H9 (cell line): ENCODE measurements at regions not wholly inside any gene's neighbourhood (a gene's known extent, or its start where the extent isn't known, plus 50 kb on each side); places are given as distances from the start of the nearest gene placed in this dataset.

Experiments used
- DNase-seq: peaks from one replicate; pipeline ENCODE4 v3.0.0-alpha.2; 2017
- H2AFZ ChIP-seq: one replicate; pipeline ENCODE4 v1.6.1; 2013; ENCODE audit warnings: mild to moderate bottlenecking, low read length, control low read depth, moderate library complexity
- H2AK5ac ChIP-seq: 2 replicates; pipeline ENCODE4 v1.6.1; 2013; ENCODE audit warnings: low read length, control low read depth, mixed read lengths; ENCODE audit not compliant: insufficient read length
- H2BK120ac ChIP-seq: one replicate; pipeline ENCODE4 v1.6.1; 2013; ENCODE audit warnings: low read depth, mild to moderate bottlenecking, low read length, control low read depth, inconsistent platforms; ENCODE audit not compliant: poor library complexity, severe bottlenecking
- H2BK12ac ChIP-seq: 2 replicates; pipeline ENCODE4 v1.6.1; 2013; ENCODE audit warnings: low read length, control low read depth, mixed read lengths, low read depth; ENCODE audit not compliant: insufficient read length
- H2BK15ac ChIP-seq: 2 replicates; pipeline ENCODE4 v1.6.1; 2013; ENCODE audit warnings: low read depth, low read length, control low read depth
- H2BK20ac ChIP-seq: one replicate; pipeline ENCODE4 v1.6.1; 2013; ENCODE audit warnings: low read depth, mild to moderate bottlenecking, low read length, control low read depth, inconsistent platforms; ENCODE audit not compliant: poor library complexity, severe bottlenecking
- H2BK5ac ChIP-seq: 2 replicates; pipeline ENCODE4 v1.6.1; 2013; ENCODE audit warnings: low read length, control low read depth, mixed read lengths; ENCODE audit not compliant: insufficient read length
- H3K14ac ChIP-seq: 2 replicates; pipeline ENCODE4 v1.6.1; 2013; ENCODE audit warnings: low read length, control low read depth; ENCODE audit not compliant: insufficient read depth
- H3K18ac ChIP-seq: 2 replicates; pipeline ENCODE4 v1.6.1; 2013; ENCODE audit warnings: low read depth, mild to moderate bottlenecking, mixed read lengths, low read length, control low read depth; ENCODE audit not compliant: insufficient read length
- H3K23ac ChIP-seq: 2 replicates; pipeline ENCODE4 v1.6.1; 2013; ENCODE audit warnings: low read length, control low read depth, mixed read lengths, low read depth; ENCODE audit not compliant: insufficient read length
- H3K23me2 ChIP-seq: 2 replicates; pipeline ENCODE4 v1.6.1; 2013; ENCODE audit warnings: low read depth, mild to moderate bottlenecking, mixed read lengths, low read length, control low read depth; ENCODE audit not compliant: insufficient read length, poor library complexity, severe bottlenecking
- H3K27ac ChIP-seq: 2 replicates; pipeline ENCODE4 v1.5.1; 2013; ENCODE audit warnings: low read length, control low read depth, mixed read lengths, low read depth; ENCODE audit not compliant: insufficient read length
- H3K27me3 ChIP-seq: 2 replicates; pipeline ENCODE4 v1.6.1; 2013; ENCODE audit warnings: low read length, control low read depth, inconsistent platforms; ENCODE audit not compliant: insufficient read depth
- H3K4ac ChIP-seq: 2 replicates; pipeline ENCODE4 v1.6.1; 2013; ENCODE audit warnings: low read depth, mild to moderate bottlenecking, control low read depth, inconsistent platforms, low read length, moderate library complexity
- H3K4me1 ChIP-seq: 2 replicates; pipeline ENCODE4 v1.6.1; 2013; ENCODE audit warnings: low read length, control low read depth, inconsistent platforms; ENCODE audit not compliant: insufficient read depth
- H3K4me2 ChIP-seq: 2 replicates; pipeline ENCODE4 v1.6.1; 2013; ENCODE audit warnings: low read length, control low read depth, mixed read lengths; ENCODE audit not compliant: insufficient read length, insufficient read depth
- H3K56ac ChIP-seq: 2 replicates; pipeline ENCODE4 v1.6.1; 2013; ENCODE audit warnings: low read depth, mild to moderate bottlenecking, mixed read lengths, low read length, control low read depth; ENCODE audit not compliant: insufficient read length
- H3K79me1 ChIP-seq: 2 replicates; pipeline ENCODE4 v1.6.1; 2013; ENCODE audit warnings: low read depth, mild to moderate bottlenecking, moderate library complexity, low read length, control low read depth, inconsistent platforms; ENCODE audit not compliant: insufficient read depth, poor library complexity, severe bottlenecking
- H3K79me2 ChIP-seq: 2 replicates; pipeline ENCODE4 v1.6.1; 2013; ENCODE audit warnings: low read length, control low read depth, inconsistent platforms; ENCODE audit not compliant: insufficient read depth
- H3K9ac ChIP-seq: 2 replicates; pipeline ENCODE4 v1.6.1; 2013; ENCODE audit warnings: low read length, control low read depth, mixed read lengths; ENCODE audit not compliant: insufficient read length; ENCODE audit errors: extremely low read depth
- H3K9me3 ChIP-seq: one replicate; pipeline ENCODE4 v1.6.1; 2013; ENCODE audit warnings: low read depth, low read length, inconsistent platforms; ENCODE audit not compliant: control insufficient read depth
- H3T11ph ChIP-seq: one replicate; pipeline ENCODE4 v1.6.1; 2013; ENCODE audit warnings: mild to moderate bottlenecking, low read length, control low read depth, inconsistent platforms
- H4K20me1 ChIP-seq: one replicate; pipeline ENCODE4 v1.6.1; 2013; ENCODE audit not compliant: control insufficient read depth, insufficient read length, insufficient read depth
- H4K5ac ChIP-seq: 2 replicates; pipeline ENCODE4 v1.6.1; 2013; ENCODE audit warnings: low read depth, mild to moderate bottlenecking, mixed read lengths, low read length, control low read depth; ENCODE audit not compliant: insufficient read length
- H4K8ac ChIP-seq: replicated peaks from 2 replicates; pipeline ENCODE4 v1.6.1; 2013; ENCODE audit warnings: low read length, control low read depth, mixed read lengths, low read depth; ENCODE audit not compliant: insufficient read length
- H4K91ac ChIP-seq: 2 replicates; pipeline ENCODE4 v1.6.1; 2013; ENCODE audit warnings: low read depth, mild to moderate bottlenecking, moderate library complexity, mixed read lengths, low read length, control low read depth; ENCODE audit not compliant: insufficient read length
- H3K27ac Mint-ChIP-seq, 3 experiments: 2 replicates in 2 of 3; 3 replicates in 1 of 3; pipeline ENCODE4 v1.8.0; 2020 to 2021; ENCODE audit warnings: mixed read lengths in 3 of 3, mild to moderate bottlenecking in 1 of 3, moderate library complexity in 1 of 3
- H3K27me3 Mint-ChIP-seq: 2 replicates; pipeline ENCODE4 v1.8.0; 2021; ENCODE audit warnings: low read depth, mild to moderate bottlenecking, moderate library complexity, mixed read lengths
- H3K36me3 Mint-ChIP-seq, 3 experiments: 2 replicates in 2 of 3; 3 replicates in 1 of 3; pipeline ENCODE4 v1.8.0; 2020 to 2021; ENCODE audit warnings: low read depth in 3 of 3, mixed read lengths in 3 of 3; ENCODE audit not compliant: insufficient read depth in 1 of 3
- H3K4me1 Mint-ChIP-seq, 2 experiments: 2 replicates each; pipeline ENCODE4 v1.8.0; 2020; ENCODE audit warnings: mixed read lengths in 2 of 2
- H3K4me3 Mint-ChIP-seq, 2 experiments: 2 replicates in 1 of 2; 3 replicates in 1 of 2; pipeline ENCODE4 v1.8.0; 2020 to 2021; ENCODE audit warnings: mild to moderate bottlenecking in 2 of 2, mixed read lengths in 2 of 2, moderate library complexity in 1 of 2
- H3K9me3 Mint-ChIP-seq, 2 experiments: 2 replicates in 1 of 2; 3 replicates in 1 of 2; pipeline ENCODE4 v1.8.0; 2020; ENCODE audit warnings: mild to moderate bottlenecking in 2 of 2, mixed read lengths in 2 of 2, moderate library complexity in 1 of 2
- WGBS: extraction: QIAGEN DNeasy Blood & Tissue Kit; methylation state at CpG from one replicate; pipeline ENCODE4 v1.1.7; 2013; ENCODE audit warnings: missing lambda C conversion rate, low lambda C conversion rate, mixed read lengths; ENCODE audit not compliant: insufficient read length; ENCODE audit errors: extremely low coverage; 5-methylcytosine and 5-hydroxymethylcytosine counted together
- TF ChIP-seq, protein P1 (sequence below): fragments of 200-600 bp; sonication (generic); conservative IDR thresholded peaks from 3 replicates; pipeline ENCODE4 v1.8.0; 2021; ENCODE audit warnings: antibody characterized with exemption, mild to moderate bottlenecking

DNA sequence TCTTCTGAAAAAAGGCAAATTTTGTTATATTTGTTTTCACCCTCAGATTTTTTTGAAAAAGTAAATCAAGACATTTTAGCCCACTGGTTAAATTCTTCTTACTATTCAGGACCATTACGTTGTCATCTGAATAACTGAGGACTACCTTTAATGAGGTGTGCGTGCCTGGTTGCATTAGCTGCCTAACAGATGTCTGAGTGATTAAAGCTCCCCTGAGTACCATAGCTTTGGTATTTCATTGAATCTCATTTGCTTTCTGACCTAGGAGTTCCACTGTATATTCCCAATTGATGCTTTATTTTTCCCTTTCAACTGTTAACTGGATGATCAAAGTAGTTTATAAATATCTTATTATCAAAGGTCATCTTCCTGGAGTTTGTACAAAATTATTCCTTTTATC, 410.0 kb upstream of the SEMA3D start:
- H3K27ac Mint-ChIP-seq: no peak overlapping the region
- Histone ChIP-seq H2AK5ac (no peak overlapping the region), H3K56ac (no peak overlapping the region)

More for the DNA sequence above, 410.0 kb upstream of the SEMA3D start:
- Histone ChIP-seq H3K79me2 (no peaks in the 10 kb centered on the region), H4K91ac (no peak overlapping the region), H4K20me1 (no peaks in the 10 kb centered on the region), H3K18ac (no peak overlapping the region), H2BK5ac (no peak overlapping the region), H2BK120ac (no peak overlapping the region), H3K4me1 (no peaks in the 10 kb centered on the region), H3T11ph (no peak overlapping the region), H3K4me2 (no peak overlapping the region), H3K14ac (no peak overlapping the region), H3K23ac (no peak overlapping the region), H3K79me1 (no peaks in the 10 kb centered on the region), H3K27ac (no peak overlapping the region), H3K23me2 (no peaks in the 10 kb centered on the region), H2BK20ac (no peak overlapping the region), H2AFZ (no peak overlapping the region), H3K9me3 (no peaks in the 10 kb centered on the region), H3K4ac (no peak overlapping the region), H2BK15ac (no peak overlapping the region), H4K8ac (no peak overlapping the region), H3K9ac (no peak overlapping the region), H4K5ac (no peak overlapping the region), H3K27me3 (no peaks in the 10 kb centered on the region), H2BK12ac (no peak overlapping the region)
- no peak for DNase-seq
- H3K9me3 Mint-ChIP-seq: no peaks in the 10 kb centered on the region
- no peak overlapping the region for H3K4me3 Mint-ChIP-seq
- TF ChIP-seq, protein P1, sequence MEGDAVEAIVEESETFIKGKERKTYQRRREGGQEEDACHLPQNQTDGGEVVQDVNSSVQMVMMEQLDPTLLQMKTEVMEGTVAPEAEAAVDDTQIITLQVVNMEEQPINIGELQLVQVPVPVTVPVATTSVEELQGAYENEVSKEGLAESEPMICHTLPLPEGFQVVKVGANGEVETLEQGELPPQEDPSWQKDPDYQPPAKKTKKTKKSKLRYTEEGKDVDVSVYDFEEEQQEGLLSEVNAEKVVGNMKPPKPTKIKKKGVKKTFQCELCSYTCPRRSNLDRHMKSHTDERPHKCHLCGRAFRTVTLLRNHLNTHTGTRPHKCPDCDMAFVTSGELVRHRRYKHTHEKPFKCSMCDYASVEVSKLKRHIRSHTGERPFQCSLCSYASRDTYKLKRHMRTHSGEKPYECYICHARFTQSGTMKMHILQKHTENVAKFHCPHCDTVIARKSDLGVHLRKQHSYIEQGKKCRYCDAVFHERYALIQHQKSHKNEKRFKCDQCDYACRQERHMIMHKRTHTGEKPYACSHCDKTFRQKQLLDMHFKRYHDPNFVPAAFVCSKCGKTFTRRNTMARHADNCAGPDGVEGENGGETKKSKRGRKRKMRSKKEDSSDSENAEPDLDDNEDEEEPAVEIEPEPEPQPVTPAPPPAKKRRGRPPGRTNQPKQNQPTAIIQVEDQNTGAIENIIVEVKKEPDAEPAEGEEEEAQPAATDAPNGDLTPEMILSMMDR: no peak
- H3K4me1 Mint-ChIP-seq: peaks cover 8 to 9% of the 10 kb centered on the region in 2 experiments; a peak in 3 of 4 replicates
- no peaks in the 10 kb centered on the region for H3K27me3 Mint-ChIP-seq
- no peaks in the 10 kb centered on the region for H3K36me3 Mint-ChIP-seq
- WGBS: no CpG with 5 or more reads among the region's 2 CpGs
